Activated CD8-positive, alpha-beta T cell treated with anti-CD3 and anti-CD28 coated beads, Interleukin-2, amount 10 ng/mL, durations not matched to agents 7 days and 5 days (primary cell): ENCODE measurements at regions not wholly inside any gene's neighbourhood (a gene's known extent, or its start where the extent isn't known, plus 50 kb on each side); places are given as distances from the start of the nearest gene placed in this dataset.

Experiments
- ATAC-seq: fragments of 150-1000 bp; cut with Tn5 transposase; one replicate; pipeline ENCODE4 v1.10.0; 2021; ENCODE audit warnings: moderate library complexity
- CTCF ChIA-PET: fragments of 350-600 bp; sonication (Branson Sonifier 250); formaldehyde crosslinking; loops from one replicate; lab custom pipeline; 2021; ENCODE audit warnings: antibody characterized with exemption; lab: Charles Lee
- POLR2A ChIA-PET: fragments of 350-600 bp; sonication (Branson Sonifier 250); formaldehyde crosslinking; loops from one replicate; lab custom pipeline; 2021; ENCODE audit warnings: antibody characterized with exemption; lab: Charles Lee
- DNase-seq: peaks from one replicate; pipeline ENCODE4 v3.0.0-alpha.2; 2020
- H3K27ac Mint-ChIP-seq: one replicate; pipeline ENCODE4 v1.8.0; 2021; ENCODE audit warnings: mild to moderate bottlenecking, mixed read lengths
- H3K27me3 Mint-ChIP-seq: one replicate; pipeline ENCODE4 v1.8.0; 2021; ENCODE audit warnings: low read depth, mixed read lengths
- H3K36me3 Mint-ChIP-seq: one replicate; pipeline ENCODE4 v1.8.0; 2021; ENCODE audit warnings: low read depth, mixed read lengths
- H3K4me1 Mint-ChIP-seq: one replicate; pipeline ENCODE4 v1.8.0; 2021; ENCODE audit warnings: low read depth, mixed read lengths
- H3K4me3 Mint-ChIP-seq: one replicate; pipeline ENCODE4 v1.8.0; 2021; ENCODE audit warnings: mild to moderate bottlenecking, mixed read lengths
- H3K9me3 Mint-ChIP-seq: one replicate; pipeline ENCODE4 v1.8.0; 2022; ENCODE audit warnings: mixed read lengths; ENCODE audit not compliant: insufficient read depth

DNA sequence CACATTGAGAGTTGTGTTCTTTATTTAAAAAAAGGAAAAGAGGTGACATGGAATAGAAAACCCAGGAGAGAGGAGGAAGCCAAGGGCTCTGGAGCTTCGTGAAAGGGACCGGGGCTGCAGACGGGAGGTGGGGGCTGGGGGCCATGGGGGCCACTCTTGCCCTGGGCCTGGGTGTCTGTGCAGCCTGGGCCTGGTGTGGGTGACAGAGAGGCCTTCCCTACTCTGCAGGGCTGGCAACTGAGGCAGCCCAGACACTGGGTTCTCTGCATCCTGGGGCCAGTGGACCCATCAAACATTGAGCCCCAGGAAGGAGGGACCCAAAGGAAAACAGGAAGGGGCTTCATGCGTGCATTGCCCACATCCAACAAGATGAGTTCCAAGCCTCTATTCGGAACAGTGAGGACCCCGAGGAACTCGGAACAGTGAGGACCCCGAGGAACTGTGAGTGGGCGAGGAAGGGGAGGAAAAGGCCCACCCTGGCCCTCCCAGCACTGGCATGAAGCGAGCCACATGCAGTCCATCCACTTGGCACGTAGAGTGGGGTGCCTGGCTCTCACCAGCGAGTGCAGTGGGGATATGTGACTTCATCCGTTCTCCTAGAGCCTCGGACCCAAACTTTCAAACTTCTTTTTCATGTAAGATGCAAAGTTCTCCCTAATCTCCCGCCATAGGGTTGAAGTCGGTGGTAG, 1121.6 kb downstream of the BRD1 start:
- no peaks in the 10 kb centered on the region for H3K36me3 Mint-ChIP-seq
- CTCF ChIA-PET, result no interaction called here
- ATAC-seq, result no peak
- no peak for DNase-seq
- H3K4me3 Mint-ChIP-seq, result no peak overlapping the region
- POLR2A ChIA-PET, result no interaction called here
- H3K4me1 Mint-ChIP-seq, result no peaks in the 10 kb centered on the region
- H3K27ac Mint-ChIP-seq, result no peak overlapping the region
- no peaks in the 10 kb centered on the region for H3K9me3 Mint-ChIP-seq
- H3K27me3 Mint-ChIP-seq, result no peaks in the 10 kb centered on the region

- no peak for DNase-seq
- no peaks in the 10 kb centered on the region for H3K9me3 Mint-ChIP-seq
- ATAC-seq, result no peak
- H3K36me3 Mint-ChIP-seq, result no peaks in the 10 kb centered on the region
- no peaks in the 10 kb centered on the region for H3K4me1 Mint-ChIP-seq
- no peak overlapping the region for H3K27ac Mint-ChIP-seq
- H3K4me3 Mint-ChIP-seq, result no peak overlapping the region
- POLR2A ChIA-PET, result no interaction called here
- CTCF ChIA-PET, result no interaction called here
- H3K27me3 Mint-ChIP-seq, result no peaks in the 10 kb centered on the region
Measured at GRCh38 chr22:48705159-48705916, 1122.3 kb downstream of the BRD1 start.

- DNase-seq, result no peak
- no peak for ATAC-seq
- ChIA-PET POLR2A (no interaction called here), CTCF (no interaction called here)
- H3K27ac Mint-ChIP-seq, result no peak overlapping the region
- no peaks in the 10 kb centered on the region for H3K4me1 Mint-ChIP-seq
- H3K27me3 Mint-ChIP-seq, result no peaks in the 10 kb centered on the region
- H3K36me3 Mint-ChIP-seq, result no peaks in the 10 kb centered on the region
- no peak overlapping the region for H3K4me3 Mint-ChIP-seq
- no peaks in the 10 kb centered on the region for H3K9me3 Mint-ChIP-seq
Measured at GRCh38 chr22:48704335-48704734, 1123.3 kb downstream of the BRD1 start.

DNA sequence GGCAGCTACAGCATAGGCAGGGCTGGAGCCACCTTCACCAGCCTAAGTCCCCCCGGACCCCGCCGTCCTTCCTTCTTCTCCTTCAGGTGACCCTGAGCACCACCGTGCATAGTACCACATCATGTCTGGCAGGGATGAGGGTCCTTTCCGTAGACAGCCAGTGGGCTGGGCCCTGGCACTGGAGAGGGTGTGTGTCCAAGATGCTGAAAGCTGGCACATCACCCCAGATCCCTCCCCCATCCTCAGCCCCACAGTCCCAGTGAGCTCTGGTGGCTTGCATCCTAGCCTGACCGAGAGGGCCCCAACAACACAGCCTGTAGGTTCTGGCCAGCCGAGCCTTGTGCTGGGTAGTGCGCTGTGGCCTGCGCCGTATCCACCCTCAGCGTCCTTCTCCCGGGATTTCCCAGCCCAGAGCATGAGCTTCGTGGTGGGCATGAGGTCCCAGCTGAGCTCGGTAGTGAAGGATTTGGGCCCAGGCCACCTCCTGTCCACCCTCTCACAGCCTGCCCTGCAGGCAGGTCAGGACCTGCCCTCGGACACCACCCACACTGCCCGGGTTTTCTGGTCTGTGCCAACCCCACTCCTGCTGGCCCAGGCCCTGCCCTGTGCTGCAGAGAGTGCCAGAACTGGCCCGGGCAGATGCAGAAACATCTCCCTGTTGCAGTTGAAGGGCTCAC, 1124.3 kb downstream of the BRD1 start:
- Mint-ChIP-seq H3K36me3 (no peaks in the 10 kb centered on the region), H3K27ac (no peak overlapping the region), H3K27me3 (no peaks in the 10 kb centered on the region), H3K4me3 (no peak overlapping the region), H3K9me3 (no peaks in the 10 kb centered on the region), H3K4me1 (no peaks in the 10 kb centered on the region)
- ATAC-seq (no peak), DNase-seq (no peak)
- ChIA-PET CTCF (no interaction called here), POLR2A (no interaction called here)

GRCh38 chr22:48702573-48703264, 1125.0 kb downstream of the BRD1 start:
- H3K36me3 Mint-ChIP-seq, result no peaks in the 10 kb centered on the region
- ChIA-PET POLR2A (no interaction called here), CTCF (no interaction called here)
- H3K4me3 Mint-ChIP-seq, result no peak overlapping the region
- no peak overlapping the region for H3K27ac Mint-ChIP-seq
- ATAC-seq (no peak), DNase-seq (no peak)
- H3K4me1 Mint-ChIP-seq, result no peaks in the 10 kb centered on the region
- H3K27me3 Mint-ChIP-seq, result no peaks in the 10 kb centered on the region
- H3K9me3 Mint-ChIP-seq, result no peaks in the 10 kb centered on the region

DNA sequence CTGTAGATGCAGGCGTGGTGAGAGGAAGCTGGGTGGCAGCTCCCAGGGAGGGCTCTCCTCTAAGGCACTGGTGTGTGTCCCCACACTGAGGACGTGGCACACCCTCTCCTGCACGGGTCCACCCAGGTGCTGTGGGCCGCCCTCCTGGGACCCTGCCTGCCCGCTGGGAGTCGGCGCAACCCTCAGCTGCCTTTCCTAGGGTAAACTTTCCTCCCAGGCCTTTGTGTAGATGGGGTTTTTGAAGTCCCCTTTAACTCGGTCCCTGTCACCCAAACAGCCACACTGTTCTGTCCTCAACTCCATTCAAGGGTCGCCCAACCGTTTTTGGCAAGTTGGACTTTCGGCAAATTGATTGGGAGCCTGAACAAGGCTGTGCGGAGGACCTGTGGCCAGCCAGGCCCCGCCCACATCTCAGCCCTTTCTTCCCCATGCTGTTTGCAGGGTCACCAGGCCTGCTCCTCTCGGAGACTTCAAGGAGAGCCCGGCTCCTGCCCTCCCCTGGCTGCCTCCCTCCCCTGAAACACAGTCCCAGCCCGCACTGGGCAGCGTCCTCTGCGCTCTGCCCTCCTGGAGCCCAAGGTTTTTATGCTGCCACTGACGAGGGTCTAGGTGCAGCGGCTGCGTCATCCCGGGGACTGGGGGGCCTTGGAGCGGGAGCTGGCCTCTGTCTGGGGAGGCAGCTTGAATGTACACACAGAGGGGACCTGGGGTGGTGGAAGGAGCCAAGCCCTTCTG, 1126.2 kb downstream of the BRD1 start:
- H3K27ac Mint-ChIP-seq, result no peak overlapping the region
- no peak overlapping the region for H3K4me3 Mint-ChIP-seq

GRCh38 chr22:48700566-48701295, 1126.9 kb downstream of the BRD1 start:
- CTCF ChIA-PET, result no interaction called here
- POLR2A ChIA-PET, result no interaction called here
- Mint-ChIP-seq H3K27me3 (no peaks in the 10 kb centered on the region), H3K36me3 (no peaks in the 10 kb centered on the region), H3K27ac (no peak overlapping the region), H3K4me1 (no peaks in the 10 kb centered on the region), H3K9me3 (no peaks in the 10 kb centered on the region), H3K4me3 (no peak overlapping the region)
- no peak for DNase-seq
- ATAC-seq, result no peak

More for the DNA sequence above, 1126.2 kb downstream of the BRD1 start:
- Mint-ChIP-seq H3K9me3 (no peaks in the 10 kb centered on the region), H3K4me1 (no peaks in the 10 kb centered on the region), H3K27me3 (no peaks in the 10 kb centered on the region), H3K36me3 (no peaks in the 10 kb centered on the region)
- DNase-seq, result no peak
- ChIA-PET POLR2A (no interaction called here), CTCF (no interaction called here)
- no peak for ATAC-seq

DNA sequence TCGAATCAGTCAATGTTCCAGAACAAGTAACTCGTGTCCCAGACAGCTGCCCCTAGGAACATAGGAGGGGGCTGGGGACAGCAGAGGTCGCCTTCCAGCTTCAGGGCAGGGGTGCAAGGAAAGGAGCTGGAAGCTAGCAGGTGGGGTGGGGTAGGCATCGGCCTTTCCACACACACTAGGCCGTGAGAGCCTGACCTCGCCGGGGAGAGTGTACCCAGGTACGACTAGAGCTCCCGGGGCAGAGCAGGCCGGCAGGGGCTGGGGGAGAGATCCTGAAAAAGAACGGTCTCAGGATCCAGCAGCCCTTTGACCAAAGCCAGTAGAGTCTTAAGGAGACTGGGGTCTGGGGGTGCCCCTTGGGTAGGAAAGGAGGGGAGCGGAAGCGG, 1127.5 kb downstream of the BRD1 start:
- ChIA-PET POLR2A (no interaction called here), CTCF (no interaction called here)
- no peak for ATAC-seq
- H3K9me3 Mint-ChIP-seq, result no peaks in the 10 kb centered on the region
- H3K36me3 Mint-ChIP-seq, result no peaks in the 10 kb centered on the region
- H3K27me3 Mint-ChIP-seq, result no peaks in the 10 kb centered on the region
- no peak overlapping the region for H3K4me3 Mint-ChIP-seq
- no peaks in the 10 kb centered on the region for H3K4me1 Mint-ChIP-seq
- DNase-seq, result no peak
- H3K27ac Mint-ChIP-seq, result no peak overlapping the region

DNA sequence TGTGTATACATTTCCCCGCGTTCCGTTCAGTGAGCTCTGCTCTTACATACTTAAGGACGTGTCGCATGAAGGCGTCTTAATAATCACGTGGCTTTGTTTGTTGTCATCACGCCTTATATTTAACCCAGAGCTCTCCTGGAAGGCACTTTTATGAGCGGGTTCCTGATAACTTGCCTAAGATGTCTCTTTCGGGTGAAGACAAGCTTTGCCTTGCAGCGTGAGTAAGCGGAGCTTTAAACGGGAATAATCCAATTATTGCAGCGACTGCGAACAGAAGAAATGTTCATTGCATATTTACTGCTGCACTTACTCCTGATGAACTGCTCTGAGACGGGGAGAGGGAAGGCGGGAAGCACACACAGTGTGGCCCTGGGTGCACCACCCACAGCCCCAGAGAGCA, 1128.2 kb downstream of the BRD1 start:
- no peak overlapping the region for H3K27ac Mint-ChIP-seq
- DNase-seq (no peak), ATAC-seq (no peak)
- ChIA-PET CTCF (no interaction called here), POLR2A (no interaction called here)
- no peak overlapping the region for H3K4me3 Mint-ChIP-seq
- no peaks in the 10 kb centered on the region for H3K9me3 Mint-ChIP-seq
- no peaks in the 10 kb centered on the region for H3K36me3 Mint-ChIP-seq
- no peaks in the 10 kb centered on the region for H3K4me1 Mint-ChIP-seq
- H3K27me3 Mint-ChIP-seq, result no peaks in the 10 kb centered on the region

GRCh38 chr22:48698618-48699017, 1129.1 kb downstream of the BRD1 start:
- ATAC-seq, result no peak
- no peaks in the 10 kb centered on the region for H3K27me3 Mint-ChIP-seq
- H3K27ac Mint-ChIP-seq, result no peak overlapping the region
- H3K36me3 Mint-ChIP-seq, result no peaks in the 10 kb centered on the region
- DNase-seq, result no peak
- POLR2A ChIA-PET, result no interaction called here
- no peaks in the 10 kb centered on the region for H3K4me1 Mint-ChIP-seq
- H3K4me3 Mint-ChIP-seq, result no peak overlapping the region
- CTCF ChIA-PET, result no interaction called here
- no peaks in the 10 kb centered on the region for H3K9me3 Mint-ChIP-seq

GRCh38 chr22:48697694-48698276, 1129.9 kb downstream of the BRD1 start:
- Mint-ChIP-seq H3K4me3 (no peak overlapping the region), H3K36me3 (no peaks in the 10 kb centered on the region), H3K27ac (no peak overlapping the region), H3K4me1 (no peaks in the 10 kb centered on the region), H3K27me3 (no peaks in the 10 kb centered on the region), H3K9me3 (no peaks in the 10 kb centered on the region)
- ATAC-seq (no peak), DNase-seq (no peak)
- POLR2A ChIA-PET, result no interaction called here
- CTCF ChIA-PET, result no interaction called here
